GM21737 (cell line): ENCODE measurements at regions not wholly inside any gene's neighbourhood (a gene's known extent, or its start where the extent isn't known, plus 50 kb on each side); places are given as distances from the start of the nearest gene placed in this dataset.
"Not testable (repeated sequence)": the region's sequence is repeated elsewhere in the genome, so short reads cannot be mapped to it uniquely, and the experiment has no call there.

Source experiments
- ATAC-seq: cut with Tn5 transposase; IDR thresholded peaks from one replicate; pipeline ENCODE4 v1.9.1; 2021; ENCODE audit warnings: mild to moderate bottlenecking, moderate library complexity; ENCODE audit not compliant: unreplicated experiment

- no peak for ATAC-seq
These were observed 1284.2 kb downstream of the ADGRL3 start for GRCh38 chr4:62484357-62484756.

- ATAC-seq, result no peak
These were observed 1282.2 kb downstream of the ADGRL3 start for GRCh38 chr4:62482355-62482754.

- ATAC-seq, result no peak
These were observed 1275.5 kb downstream of the ADGRL3 start for GRCh38 chr4:62475596-62475995.

- no peak for ATAC-seq
These were observed 1274.7 kb downstream of the ADGRL3 start for GRCh38 chr4:62474802-62475201.

GRCh38 chr4:62471021-62471420 is 1270.9 kb downstream of the ADGRL3 start:
- no peak for ATAC-seq

GRCh38 chr4:62470421-62470983 is 1270.4 kb downstream of the ADGRL3 start:
- no peak for ATAC-seq

GRCh38 chr4:62470020-62470419 is 1269.9 kb downstream of the ADGRL3 start:
- no peak for ATAC-seq

GRCh38 chr4:62461961-62462360 is 1261.8 kb downstream of the ADGRL3 start:
- no peak for ATAC-seq

- no peak for ATAC-seq
These were observed 1260.2 kb downstream of the ADGRL3 start for GRCh38 chr4:62460329-62460728.

- ATAC-seq, result no peak
These were observed 1257.2 kb downstream of the ADGRL3 start for GRCh38 chr4:62457356-62457755.

GRCh38 chr4:62455871-62456270 is 1255.7 kb downstream of the ADGRL3 start:
- ATAC-seq, result no peak

GRCh38 chr4:62454535-62454934 is 1254.4 kb downstream of the ADGRL3 start:
- ATAC-seq, result no peak

- ATAC-seq, result no peak
These were observed 1250.6 kb downstream of the ADGRL3 start for GRCh38 chr4:62450740-62451139.

- no peak for ATAC-seq
These were observed 1249.4 kb downstream of the ADGRL3 start for GRCh38 chr4:62449538-62449937.

GRCh38 chr4:62448911-62449310 is 1248.8 kb downstream of the ADGRL3 start:
- no peak for ATAC-seq

GRCh38 chr4:62439051-62439450 is 1238.9 kb downstream of the ADGRL3 start:
- ATAC-seq, result no peak

GRCh38 chr4:62434921-62435320 is 1234.8 kb downstream of the ADGRL3 start:
- ATAC-seq, result no peak

GRCh38 chr4:62431513-62432231 is 1231.5 kb downstream of the ADGRL3 start:
- not testable (repeated sequence) for ATAC-seq

- no peak for ATAC-seq
These were observed 1229.2 kb downstream of the ADGRL3 start for GRCh38 chr4:62429297-62429696.

GRCh38 chr4:62415256-62415655 is 1215.1 kb downstream of the ADGRL3 start:
- no peak for ATAC-seq

- ATAC-seq, result no peak
These were observed 1214.4 kb downstream of the ADGRL3 start for GRCh38 chr4:62414563-62414962.

- ATAC-seq, result no peak
These were observed 1210.4 kb downstream of the ADGRL3 start for GRCh38 chr4:62410371-62411003.
